D721Med (cell line): ENCODE measurements at regions not wholly inside any gene's neighbourhood (a gene's known extent, or its start where the extent isn't known, plus 50 kb on each side); places are given as distances from the start of the nearest gene placed in this dataset.

Experiments used
- DNase-seq: peaks from one replicate; pipeline ENCODE4 v3.0.0; 2011; ENCODE audit warnings: low spot score; ENCODE audit not compliant: insufficient read length
- FAIRE-seq: peaks from 2 replicates; lab custom pipeline; 2011; peaks lifted over from hg19 to GRCh38; lab: Jason Lieb, UNC
- CTCF ChIP-seq: IDR thresholded peaks from 2 replicates; pipeline ENCODE4 v1.5.1; 2012; ENCODE audit warnings: mild to moderate bottlenecking, control low read depth; ENCODE audit not compliant: insufficient read depth; ENCODE audit errors: missing control alignments

GRCh38 chr5:25881318-25882036 is 1156.9 kb downstream of the CDH9 start:
- no peak for DNase-seq
- no peak for TF ChIP-seq CTCF
- FAIRE-seq: no peak

GRCh38 chr5:25863811-25864210 is 1174.6 kb downstream of the CDH9 start:
- FAIRE-seq (no peak), DNase-seq (no peak)
- TF ChIP-seq CTCF: no peak

GRCh38 chr5:25862276-25862675 is 1176.1 kb downstream of the CDH9 start:
- FAIRE-seq: no peak
- no peak for TF ChIP-seq CTCF

GRCh38 chr5:25858019-25858418 is 1180.4 kb downstream of the CDH9 start:
- DNase-seq (no peak), FAIRE-seq (no peak)
- TF ChIP-seq CTCF: peak; percentile 28

More at GRCh38 chr5:25862276-25862675, 1176.1 kb downstream of the CDH9 start:
- DNase-seq: no peak

- FAIRE-seq (no peak), DNase-seq (no peak)
- TF ChIP-seq CTCF: no peak
Observed at GRCh38 chr5:25851301-25851700, 1187.1 kb downstream of the CDH9 start.

- FAIRE-seq (no peak), DNase-seq (no peak)
- no peak for TF ChIP-seq CTCF
Observed at GRCh38 chr5:25850581-25850980, 1187.8 kb downstream of the CDH9 start.

- no peak for FAIRE-seq
- no peak for DNase-seq
- no peak for TF ChIP-seq CTCF
Observed at GRCh38 chr5:25849270-25849669, 1189.1 kb downstream of the CDH9 start.
